NCI-H2107 (cell line): ENCODE measurements at regions not wholly inside any gene's neighbourhood (a gene's known extent, or its start where the extent isn't known, plus 50 kb on each side); places are given as distances from the start of the nearest gene placed in this dataset.
"Not testable (repeated sequence)": the region's sequence is repeated elsewhere in the genome, so short reads cannot be mapped to it uniquely, and the experiment has no call there.

Experiments used
- DNase-seq: peaks from one replicate; lab custom pipeline; 2025; lab: John Stamatoyannopoulos, UW

- DNase-seq, result no peak
Measured at GRCh38 chr4:53866055-53866454, 198.3 kb downstream of the CHIC2 start.

GRCh38 chr4:53865054-53865453 is 199.4 kb downstream of the CHIC2 start:
- DNase-seq, result no peak

GRCh38 chr4:53863736-53864365 is 200.6 kb downstream of the CHIC2 start:
- no peak for DNase-seq

GRCh38 chr4:53863158-53863557 is 201.2 kb downstream of the CHIC2 start:
- no peak for DNase-seq

- no peak for DNase-seq
Measured at GRCh38 chr4:53861856-53862610, 202.4 kb downstream of the CHIC2 start.

- no peak for DNase-seq
Measured at GRCh38 chr4:53859305-53859704, 205.1 kb downstream of the CHIC2 start.

GRCh38 chr4:53858744-53859143 is 205.7 kb downstream of the CHIC2 start:
- no peak for DNase-seq

GRCh38 chr4:53855581-53856250 is 208.7 kb downstream of the CHIC2 start:
- no peak for DNase-seq

GRCh38 chr4:53854991-53855568 is 209.3 kb downstream of the CHIC2 start:
- no peak for DNase-seq

- no peak for DNase-seq
Measured at GRCh38 chr4:53852343-53852742, 212.1 kb downstream of the CHIC2 start.

- no peak for DNase-seq
Measured at GRCh38 chr4:53847965-53848364, 216.4 kb downstream of the CHIC2 start.

- DNase-seq, result no peak
Measured at GRCh38 chr4:53844551-53844950, 219.9 kb downstream of the CHIC2 start.

GRCh38 chr4:53844133-53844532 is 220.3 kb downstream of the CHIC2 start:
- no peak for DNase-seq

GRCh38 chr4:53841711-53842110 is 222.7 kb downstream of the CHIC2 start:
- DNase-seq, result no peak

- DNase-seq, result no peak
Measured at GRCh38 chr4:53840643-53841042, 223.8 kb downstream of the CHIC2 start.

GRCh38 chr4:53833302-53834003 is 231.0 kb downstream of the CHIC2 start:
- not testable (repeated sequence) for DNase-seq

- no peak for DNase-seq
Measured at GRCh38 chr4:53832549-53832948, 231.9 kb downstream of the CHIC2 start.

- DNase-seq, result no peak
Measured at GRCh38 chr4:53830511-53830910, 233.9 kb downstream of the CHIC2 start.

- DNase-seq, result no peak
Measured at GRCh38 chr4:53821179-53821851, 230.0 kb upstream of the LNX1 start.

GRCh38 chr4:53818104-53818503 is 226.8 kb upstream of the LNX1 start:
- no peak for DNase-seq

- no peak for DNase-seq
Measured at GRCh38 chr4:53816561-53816960, 225.3 kb upstream of the LNX1 start.

- no peak for DNase-seq
Measured at GRCh38 chr4:53815281-53815680, 224.0 kb upstream of the LNX1 start.
